HG02759 (cell line): ENCODE measurements at regions not wholly inside any gene's neighbourhood (a gene's known extent, or its start where the extent isn't known, plus 50 kb on each side); places are given as distances from the start of the nearest gene placed in this dataset.

Experiments
- ATAC-seq: cut with Tn5 transposase; IDR thresholded peaks from one replicate; pipeline ENCODE4 v1.9.1; 2021; ENCODE audit warnings: mild to moderate bottlenecking, moderate library complexity; ENCODE audit not compliant: unreplicated experiment

DNA sequence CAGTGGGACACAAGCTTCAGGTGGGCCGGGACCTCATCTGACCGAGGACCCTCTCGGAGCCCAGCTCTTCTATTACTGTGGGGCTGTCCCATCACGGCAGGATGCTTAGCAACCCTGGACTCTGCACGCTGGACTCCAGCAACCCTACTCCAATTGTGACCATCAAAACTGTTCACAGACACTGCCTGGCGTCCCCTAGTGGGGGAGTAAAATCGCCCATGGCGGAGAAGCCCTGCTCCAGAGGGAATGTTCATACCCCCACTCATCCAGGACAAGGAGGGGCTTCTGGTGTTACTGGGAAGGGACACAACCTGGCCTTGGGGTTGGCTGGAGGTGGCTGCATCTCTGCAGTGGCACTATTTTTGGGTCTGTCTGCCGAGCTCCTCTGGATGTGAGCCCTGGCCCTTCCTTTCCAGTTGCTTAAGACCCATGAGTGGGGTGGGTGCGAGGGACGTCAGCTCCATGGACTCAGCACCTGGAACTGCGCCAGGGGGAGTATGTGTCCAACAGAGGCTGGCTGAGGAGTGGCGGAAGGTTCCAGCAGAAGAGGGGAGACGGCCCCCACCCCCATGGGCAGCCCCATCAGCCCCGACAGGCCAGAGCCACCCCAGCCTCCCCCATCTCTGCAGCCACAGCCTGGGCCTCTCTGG, 103.8 kb downstream of the RFLNA start:
- ATAC-seq, result no peak

DNA sequence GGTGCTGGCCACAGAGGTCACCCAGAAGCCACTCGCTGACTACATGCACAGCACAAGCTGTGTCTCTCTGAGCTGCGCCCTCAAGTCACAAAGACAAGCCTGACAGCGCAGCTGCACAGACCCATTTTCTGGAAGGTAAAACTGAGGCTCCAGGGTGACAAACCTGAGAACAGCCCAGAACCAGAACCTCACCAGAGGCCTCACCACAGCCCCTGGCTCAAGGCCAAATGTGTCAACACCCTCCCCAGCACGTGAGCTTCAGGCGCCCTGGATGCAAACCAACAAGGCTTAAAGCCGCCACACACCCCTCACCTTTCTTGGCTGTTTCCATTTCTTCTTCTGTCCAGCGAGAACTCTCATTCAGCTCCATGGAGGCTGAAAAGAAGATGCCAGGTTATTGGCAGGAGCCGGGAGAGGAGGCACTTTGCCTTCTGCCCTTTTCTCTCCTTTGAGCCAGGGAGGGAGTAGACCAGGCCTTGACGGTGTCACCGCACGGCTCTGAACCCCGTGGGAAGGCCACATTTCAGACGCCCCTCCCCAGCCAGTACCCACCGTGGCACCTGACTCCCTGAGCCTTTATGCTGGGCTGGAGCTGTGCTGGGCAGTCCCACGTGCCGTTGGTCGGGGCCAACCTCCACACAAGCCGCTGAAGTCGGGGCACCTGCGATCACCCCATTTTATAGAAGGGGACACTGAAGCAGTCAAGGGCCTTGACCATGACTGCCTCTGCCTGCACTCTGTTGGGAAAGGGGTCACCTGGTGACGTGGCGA, 103.1 kb downstream of the RFLNA start:
- no peak for ATAC-seq

DNA sequence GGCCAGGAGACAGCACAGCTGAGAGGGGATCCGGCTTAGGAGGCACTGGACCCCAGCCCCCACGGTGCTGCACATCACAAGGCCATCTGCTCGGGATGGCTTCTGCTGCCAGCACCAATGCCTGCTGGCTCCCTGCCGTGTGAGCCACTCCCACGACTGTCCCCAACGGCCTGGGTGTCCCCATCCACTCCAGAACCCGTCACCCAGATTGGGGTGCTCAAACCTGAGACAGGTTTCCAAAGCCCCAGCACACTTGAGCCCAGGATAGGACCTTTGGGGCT, 102.4 kb downstream of the RFLNA start:
- ATAC-seq, result no peak

DNA sequence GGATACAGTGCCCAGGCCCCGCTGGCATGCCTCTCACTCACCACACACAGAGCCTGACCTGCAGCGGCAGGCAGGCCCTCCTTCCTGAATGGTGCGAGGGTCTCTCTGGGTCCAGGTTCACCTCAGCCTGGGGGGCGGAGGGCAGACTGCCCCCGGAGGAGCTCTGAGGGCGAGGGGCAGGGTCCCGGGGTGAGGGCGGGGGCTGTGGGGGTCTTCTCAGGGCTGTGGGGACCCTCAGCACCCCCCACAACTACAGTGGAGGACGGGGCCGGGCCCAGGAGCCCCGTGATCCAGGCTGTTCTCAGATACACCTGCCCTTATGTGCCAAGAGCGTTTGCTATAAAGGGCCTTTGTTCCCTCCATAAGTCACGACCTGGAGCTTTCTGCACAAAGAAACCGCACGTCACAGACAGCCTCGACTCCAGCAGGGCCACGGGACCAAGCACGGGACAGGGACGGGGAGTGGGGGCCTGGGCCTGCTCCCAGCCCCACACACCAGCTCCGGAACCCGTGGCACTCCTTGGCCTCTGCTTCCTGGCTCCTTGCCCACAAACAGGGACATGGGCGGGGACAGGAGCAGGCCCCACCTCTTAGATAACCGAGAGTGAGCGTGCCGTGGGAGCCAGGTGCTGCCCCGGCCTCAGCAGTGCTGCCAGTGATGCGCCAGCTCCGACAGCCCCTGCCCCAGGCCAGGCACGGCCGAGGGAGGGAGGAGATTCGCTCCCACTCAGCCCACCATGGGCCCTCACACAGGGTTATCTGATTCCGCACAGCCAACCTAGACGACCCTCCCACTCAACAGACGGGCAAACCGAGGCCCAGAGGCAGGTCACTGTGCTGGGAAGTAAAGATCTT, 101.9 kb downstream of the RFLNA start:
- no peak for ATAC-seq

DNA sequence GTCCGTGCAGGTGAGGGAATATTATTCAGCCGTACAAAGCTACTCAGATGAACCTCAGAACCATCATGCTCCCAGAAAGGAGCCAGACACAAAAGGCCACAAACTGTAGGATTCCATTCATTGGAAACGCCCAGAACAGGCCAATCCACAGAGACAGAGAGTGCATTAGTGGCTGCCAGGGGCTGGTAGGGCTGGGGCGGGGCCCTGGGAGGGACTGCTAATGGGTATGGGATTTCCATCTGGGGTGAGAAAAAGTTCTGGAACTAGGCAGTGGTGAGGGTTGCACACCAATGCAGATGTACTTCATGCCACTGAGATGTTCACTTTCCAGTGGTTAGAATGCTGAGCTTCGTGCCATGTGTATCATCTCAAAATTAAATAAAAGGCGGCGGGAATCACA, 101.1 kb downstream of the RFLNA start:
- ATAC-seq, result no peak

DNA sequence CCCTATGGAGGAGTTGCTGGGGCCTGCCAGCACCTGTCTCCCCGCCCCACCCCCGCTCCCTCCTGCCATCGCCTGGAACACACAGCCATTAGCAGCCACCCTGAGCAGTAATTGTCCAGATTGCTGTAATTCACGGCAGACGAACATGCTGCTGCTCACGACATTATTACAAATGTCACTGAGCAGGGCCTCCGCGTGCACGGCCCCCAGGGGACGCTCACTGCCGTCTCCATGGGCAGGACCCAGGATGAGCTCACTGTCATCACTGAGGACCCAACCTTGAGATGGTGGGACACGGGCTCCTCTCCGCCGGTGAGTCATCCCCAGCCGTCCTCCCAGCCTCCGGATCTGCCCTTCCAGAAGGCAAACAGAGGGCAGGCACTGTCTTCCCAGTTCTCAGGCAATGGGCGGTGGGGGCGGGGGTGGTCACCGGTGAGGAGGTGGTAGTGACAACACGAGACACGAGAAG, 100.4 kb downstream of the RFLNA start:
- ATAC-seq, result no peak

DNA sequence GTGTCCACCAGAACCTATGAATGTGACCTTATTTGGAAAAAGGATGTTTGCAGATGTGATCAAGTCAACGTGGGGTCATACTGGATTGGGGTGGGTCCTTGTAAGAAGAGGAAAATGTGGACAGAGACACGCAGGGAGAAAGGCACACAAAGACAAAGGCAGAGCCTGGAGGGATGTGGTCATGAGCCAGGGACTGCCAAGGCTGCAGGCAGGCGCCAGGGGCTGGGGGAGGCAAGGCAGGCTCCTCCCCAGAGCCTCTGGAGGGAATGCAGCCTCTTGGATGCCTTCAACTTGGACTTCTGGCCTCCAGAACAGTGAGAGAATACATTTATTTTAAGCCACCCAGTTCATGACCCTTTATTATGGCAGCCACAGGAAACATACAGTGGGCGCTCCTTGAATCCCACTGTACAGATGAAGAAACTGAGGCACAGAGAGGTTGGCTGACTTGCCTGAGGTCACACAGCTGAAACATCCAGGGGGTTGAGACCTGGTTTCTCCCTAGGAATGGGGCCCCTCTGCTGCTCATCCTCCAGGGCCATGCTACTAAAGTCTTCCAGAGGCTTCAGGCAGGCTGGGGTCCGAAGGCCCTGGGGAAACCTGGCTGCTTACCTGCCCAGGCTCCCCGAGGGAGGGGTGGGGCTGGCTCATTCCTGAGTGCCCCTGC, 99.7 kb downstream of the RFLNA start:
- no peak for ATAC-seq

DNA sequence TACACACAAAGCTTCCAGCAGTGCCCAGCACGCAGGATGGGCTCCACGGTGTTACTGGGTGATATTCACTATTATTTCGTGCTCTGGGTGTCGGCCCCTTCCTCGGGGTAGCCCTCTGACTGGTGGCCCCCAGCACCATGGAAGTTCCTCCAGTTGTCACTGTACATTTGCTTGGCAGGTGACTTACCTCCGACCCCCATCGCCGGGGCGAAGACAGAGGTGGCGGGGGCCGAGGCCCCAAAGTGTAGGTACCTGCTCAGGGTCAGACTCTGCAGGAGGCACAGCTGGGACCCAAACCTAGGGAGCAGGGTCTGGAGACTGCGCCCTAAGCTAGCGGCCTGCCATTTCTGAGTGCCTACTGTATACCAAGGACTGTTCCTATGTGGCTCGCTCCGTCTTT, 98.9 kb downstream of the RFLNA start:
- no peak for ATAC-seq

DNA sequence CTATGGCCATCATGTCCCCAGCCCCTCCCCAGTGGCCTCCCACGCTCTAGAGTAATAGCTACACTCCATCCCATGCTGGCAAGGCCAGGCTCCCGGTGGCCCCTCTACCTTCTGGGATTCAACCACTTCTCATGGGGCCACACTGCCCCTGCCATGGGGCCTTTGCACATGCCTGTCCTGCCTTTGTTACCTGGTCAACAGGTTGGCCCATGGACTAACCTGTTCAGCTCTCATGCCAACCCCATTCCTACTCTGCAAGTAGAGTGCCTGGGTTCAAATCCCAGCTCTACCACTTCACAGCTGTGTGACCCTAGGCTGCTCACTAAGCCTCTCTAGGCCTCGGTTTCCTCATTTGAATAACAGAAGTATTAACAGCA, 98.5 kb downstream of the RFLNA start:
- ATAC-seq, result no peak

DNA sequence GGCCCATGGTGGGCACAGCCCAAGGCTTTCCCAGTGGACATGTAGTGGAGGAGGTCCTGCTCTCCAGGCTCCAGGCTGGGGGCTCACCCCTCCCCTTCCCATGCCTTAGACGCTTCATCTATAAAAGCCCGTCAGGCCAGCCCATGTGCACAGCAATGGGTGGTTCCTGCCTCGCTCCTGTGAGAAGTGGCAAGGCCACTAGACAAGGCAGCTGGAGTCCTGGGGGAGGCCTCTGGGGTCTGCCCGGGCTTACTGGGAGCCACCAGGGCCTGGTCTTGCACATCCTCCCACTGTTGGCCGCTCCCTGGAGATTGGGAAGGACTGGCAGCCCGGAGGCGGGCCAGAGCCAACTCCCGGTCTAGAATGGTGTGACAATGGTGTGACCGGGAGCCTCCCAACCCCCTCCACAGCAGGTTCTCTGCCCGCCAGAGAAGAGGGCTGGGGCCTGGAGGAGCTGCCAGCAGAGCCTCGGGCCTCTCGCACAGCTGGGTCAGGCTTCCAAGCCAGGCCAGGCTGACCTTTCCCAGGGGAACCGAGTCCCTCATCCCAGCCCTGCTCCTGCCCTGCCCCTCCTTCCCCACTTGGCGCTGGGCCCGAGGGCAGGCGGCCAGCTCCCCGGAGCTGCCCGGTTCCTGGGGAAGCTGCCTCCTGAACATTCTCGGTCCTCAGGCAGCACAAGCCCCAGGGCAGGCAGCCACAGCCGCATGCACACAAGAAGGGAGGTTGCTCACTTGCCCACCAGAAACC, 97.9 kb downstream of the RFLNA start:
- no peak for ATAC-seq

DNA sequence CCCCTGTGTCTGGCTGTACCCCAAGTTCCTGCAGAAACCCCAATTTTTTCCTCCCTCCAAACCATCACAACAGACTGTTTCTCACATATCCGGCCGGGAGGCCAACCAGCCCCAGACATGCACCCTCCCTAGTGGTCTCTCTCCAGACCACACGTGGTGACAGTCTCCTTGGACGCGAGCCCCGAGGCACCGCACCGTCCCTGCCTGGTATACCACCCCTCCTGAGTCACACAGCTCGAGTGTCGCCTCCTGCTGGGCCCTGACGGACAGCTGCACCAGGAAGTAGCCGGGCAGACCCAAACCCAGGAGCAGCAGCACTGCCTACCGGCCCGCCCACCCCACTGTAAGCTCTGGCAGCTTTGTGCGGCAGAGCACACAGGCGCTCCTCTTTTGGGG, 97.4 kb downstream of the RFLNA start:
- no peak for ATAC-seq

DNA sequence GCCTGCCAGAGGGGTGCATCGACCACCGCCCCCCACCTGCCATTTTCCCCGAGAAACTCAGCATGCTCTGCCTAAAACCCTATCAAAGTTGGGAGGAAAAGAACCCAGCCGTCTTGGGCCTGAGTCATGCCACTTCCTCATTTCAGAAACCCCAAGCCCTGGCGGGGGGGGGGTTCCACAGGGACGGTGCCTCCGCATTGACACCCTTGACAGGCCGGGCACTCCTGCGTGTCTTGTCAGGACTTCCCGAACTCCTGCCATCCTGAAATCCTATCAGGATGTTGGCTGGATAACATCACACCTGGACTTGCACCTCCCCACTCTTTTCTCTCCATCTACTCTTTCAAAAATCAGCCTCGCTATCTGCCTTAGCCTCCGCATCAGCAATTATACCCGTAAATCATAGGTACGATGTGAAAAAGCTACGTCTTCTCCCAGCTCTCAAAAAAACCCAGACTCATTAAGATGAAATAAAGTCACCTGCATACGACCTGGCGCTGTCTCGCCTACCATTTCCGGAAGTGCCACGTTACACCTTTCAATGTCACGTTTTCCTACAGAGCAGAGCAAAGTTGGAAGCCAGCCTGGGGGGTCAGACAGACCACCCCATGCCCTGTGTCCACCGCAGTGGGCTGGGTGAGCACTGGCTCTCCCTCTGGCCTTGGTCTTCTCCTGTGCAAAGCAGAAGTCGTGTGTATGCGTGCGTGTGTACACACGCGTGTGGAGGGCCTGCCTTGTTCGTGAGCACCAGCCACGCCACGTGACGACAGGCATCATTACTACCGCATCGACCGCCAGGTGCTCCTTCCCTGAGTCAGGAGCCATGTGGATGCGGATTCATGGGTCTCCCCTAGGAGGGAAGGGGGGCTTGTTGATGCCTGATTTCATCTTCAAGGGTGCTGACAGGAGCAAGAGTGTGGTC, 96.7 kb downstream of the RFLNA start:
- peak; percentile 45 for ATAC-seq

DNA sequence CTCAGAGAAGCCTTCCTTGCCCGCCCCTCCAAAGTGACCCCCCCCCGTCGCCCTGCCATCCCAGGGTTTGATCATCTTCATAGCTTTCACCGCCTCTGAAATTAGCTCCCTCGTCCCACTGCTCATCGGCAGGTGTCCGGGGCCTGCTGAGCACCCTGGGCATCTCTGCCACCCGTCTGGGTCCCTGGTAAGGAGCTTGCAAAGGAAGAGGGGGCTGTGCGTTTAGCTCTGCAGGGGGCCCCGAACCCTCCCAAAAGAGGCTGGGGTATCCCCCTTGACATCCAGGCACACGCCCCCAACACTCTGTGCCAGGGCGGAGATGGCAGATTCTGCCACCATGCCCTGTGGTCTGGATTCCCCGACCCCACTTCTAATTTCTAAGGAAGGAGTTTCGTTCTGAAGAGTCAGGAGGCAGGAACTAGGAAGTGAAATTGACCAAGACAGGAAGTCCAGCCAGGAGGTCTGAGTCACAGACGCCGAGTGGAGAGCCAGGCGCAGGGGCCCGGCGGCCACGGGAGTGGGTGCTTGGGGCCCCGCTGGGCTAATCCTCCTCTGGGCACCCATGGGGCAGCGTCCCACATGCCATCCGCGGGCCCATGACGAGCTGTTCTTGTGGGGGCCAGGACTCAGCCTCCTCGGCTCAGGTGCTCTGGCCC, 95.7 kb downstream of the RFLNA start:
- ATAC-seq, result peak; percentile 36

DNA sequence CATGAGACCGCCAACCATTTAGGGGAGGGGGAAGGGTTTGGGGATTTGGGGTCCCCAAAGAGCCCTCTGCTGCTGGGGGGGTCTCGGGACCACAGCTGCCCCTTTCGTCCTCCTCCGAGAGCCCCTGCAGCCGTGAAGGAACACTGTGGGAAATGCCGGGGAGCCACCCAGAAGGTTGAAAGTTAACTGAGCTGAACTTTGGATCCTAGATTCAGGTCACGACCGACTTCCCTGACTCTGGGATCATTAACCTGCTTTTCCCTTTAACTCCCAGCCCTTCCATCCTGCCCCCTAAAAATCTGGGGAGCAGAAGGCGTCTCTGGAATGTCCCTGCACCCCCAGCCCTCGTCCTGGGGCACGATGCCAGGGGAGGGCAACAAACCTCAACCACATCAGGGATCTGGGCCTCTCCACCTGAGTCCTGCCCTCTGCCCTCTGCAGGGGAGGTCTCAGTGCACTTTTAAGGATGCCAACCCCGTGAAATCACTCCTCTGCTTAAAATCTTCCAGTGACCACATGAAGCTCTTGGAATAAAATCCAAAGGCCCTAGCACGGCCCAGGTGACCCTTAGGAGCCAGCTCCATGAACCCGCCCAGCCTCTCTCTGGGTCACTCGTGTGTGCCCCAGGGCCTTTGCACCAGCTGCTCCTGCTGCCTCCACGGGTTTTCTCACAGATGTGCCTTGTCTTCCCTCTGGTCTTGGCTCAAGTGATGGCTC, 95.0 kb downstream of the RFLNA start:
- ATAC-seq, result no peak

DNA sequence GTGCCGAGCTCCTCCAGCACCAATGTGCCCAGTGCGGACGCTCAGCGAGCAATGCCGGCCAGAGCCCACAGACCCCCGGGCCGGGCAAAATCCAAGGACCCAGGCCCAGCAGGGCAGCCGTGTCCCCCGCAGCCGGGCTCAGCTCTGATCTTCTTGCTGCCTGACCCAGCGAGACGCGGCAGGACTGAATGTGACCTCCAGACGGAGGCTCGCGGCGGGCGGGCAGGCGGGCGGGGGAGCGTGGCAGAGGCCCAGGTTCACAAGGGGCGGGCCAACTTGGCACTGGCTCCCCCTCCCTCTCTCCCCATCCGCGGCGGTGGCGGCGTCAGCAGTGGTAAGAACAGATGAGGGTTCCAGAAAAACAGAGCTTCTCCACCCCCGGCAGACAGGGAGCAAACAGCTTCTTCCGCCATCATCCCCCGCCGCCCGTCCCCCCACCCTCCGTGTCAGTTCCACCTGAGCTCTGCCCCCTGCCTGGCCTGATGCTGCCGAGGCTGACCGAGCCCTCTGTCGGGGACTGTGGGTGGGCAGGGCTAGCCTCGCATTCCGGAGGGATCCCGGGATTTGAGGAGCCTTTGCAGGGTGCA, 94.3 kb downstream of the RFLNA start:
- ATAC-seq, result peak; percentile 44

DNA sequence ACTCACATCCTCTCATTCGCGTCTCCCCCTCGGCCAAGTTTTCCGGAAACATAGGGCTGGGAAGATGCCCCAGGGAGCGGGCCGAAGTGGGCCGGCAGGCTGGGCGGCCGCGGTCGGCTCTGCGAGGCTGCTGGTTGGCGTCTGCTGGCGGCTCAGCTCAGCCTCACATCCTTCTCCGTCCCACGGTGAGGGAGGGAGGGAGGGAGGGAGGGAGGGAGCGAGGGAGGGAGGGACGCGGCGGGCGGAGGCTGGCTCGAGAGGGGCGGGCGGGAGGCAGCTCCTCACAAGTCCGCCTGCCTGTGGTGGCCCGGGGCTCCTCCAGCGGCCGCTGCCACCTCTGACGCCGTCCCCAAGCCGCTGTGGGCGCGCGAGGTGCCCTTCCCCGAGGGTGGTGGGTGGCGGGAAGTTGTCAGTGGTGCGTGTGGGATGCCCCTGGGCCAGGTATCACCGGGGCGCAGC, 93.8 kb downstream of the RFLNA start:
- ATAC-seq, result peak; percentile 24

DNA sequence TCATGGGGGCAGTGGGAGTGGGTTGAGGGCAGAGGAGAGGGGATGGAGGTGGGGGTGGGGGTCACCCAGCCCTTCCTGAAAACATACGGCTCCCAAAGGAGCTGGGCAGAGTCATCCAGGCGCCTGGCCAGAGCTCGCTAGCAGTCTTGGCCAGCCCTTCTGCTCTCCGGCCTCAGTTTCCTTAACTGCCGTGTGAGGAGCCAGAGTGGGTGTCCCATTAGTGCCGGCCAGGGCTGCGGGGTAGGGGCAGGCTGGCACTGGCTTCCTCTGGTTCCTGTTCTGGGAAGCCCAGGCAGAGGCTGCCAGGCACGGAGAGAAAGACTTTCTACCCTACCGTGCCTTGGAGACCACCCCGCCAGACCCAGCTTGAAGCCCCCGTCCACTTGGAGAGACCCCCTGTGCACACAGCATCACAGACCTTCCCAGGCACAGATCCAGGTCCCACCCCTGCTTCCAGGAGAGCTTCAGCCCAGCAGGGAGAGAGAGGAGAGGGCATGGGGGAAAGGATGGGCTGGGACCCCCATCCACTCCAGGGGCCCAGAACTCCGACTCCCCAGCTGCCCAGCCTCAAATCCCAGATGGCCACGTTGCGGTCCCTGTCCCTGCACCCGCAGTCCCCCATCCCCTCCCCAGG, 93.3 kb downstream of the RFLNA start:
- no peak for ATAC-seq

DNA sequence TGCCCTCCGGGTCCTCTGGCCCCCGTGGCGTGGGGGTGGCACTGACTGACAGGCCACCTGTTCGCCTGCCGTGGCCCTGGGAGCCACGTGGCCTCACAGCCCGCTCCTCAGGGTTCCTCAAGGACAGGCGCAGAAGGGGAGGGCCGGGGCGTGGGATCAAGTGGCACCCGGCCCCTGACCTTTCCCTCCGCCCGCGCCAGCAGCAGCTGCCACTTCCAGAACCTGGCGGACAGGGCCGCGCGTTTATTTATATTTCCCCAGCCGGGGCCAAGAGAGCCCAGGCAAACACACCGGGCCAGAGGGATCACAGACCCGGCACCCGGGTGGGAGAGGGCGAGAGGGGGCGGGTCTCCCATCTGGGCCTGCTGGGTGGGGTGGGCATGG, 92.6 kb downstream of the RFLNA start:
- ATAC-seq, result no peak
